A673 (cell line): ENCODE measurements at regions not wholly inside any gene's neighbourhood (a gene's known extent, or its start where the extent isn't known, plus 50 kb on each side); places are given as distances from the start of the nearest gene placed in this dataset.
A peak's percentile ranks its signal among the peaks of the same experiment; 100 is the strongest.
"Not testable (repeated sequence)": the region's sequence is repeated elsewhere in the genome, so short reads cannot be mapped to it uniquely, and the experiment has no call there.

ENCODE experiments used
- BruUV-seq: library from RNA; stranded (reverse); fragments of 400-500 nt; replicated peaks from 2 replicates; lab custom pipeline; 2021; lab: Mats Ljungman, UMichigan
- CTCF ChIA-PET: fragments of 300-600 bp; sonication (Branson Sonifier 250); formaldehyde crosslinking; loops from one replicate; lab custom pipeline; 2022; ENCODE audit warnings: antibody characterized with exemption; lab: Charles Lee
- POLR2A ChIA-PET: fragments of 300-600 bp; sonication (Branson Sonifier 250); formaldehyde crosslinking; loops from one replicate; lab custom pipeline; 2022; ENCODE audit warnings: antibody characterized with exemption; ENCODE audit not compliant: low non-redundant PET; lab: Charles Lee
- DNase-seq: peaks from one replicate; pipeline ENCODE4 v3.0.0-alpha.2; 2015; ENCODE audit warnings: low spot score
- H3K27ac ChIP-seq: fragments of 200-600 bp; sonication (generic); 2 replicates; pipeline ENCODE4 v1.5.1; 2016; ENCODE audit warnings: mixed run types, low read depth, mild to moderate bottlenecking, mixed read lengths, antibody characterized with exemption, low read length; ENCODE audit not compliant: poor library complexity, severe bottlenecking
- H3K27me3 ChIP-seq: fragments of 200-600 bp; sonication (generic); replicated peaks from 2 replicates; pipeline ENCODE4 v1.6.1; 2017; ENCODE audit warnings: mixed run types, low read depth, mild to moderate bottlenecking, mixed read lengths, antibody characterized with exemption, low read length; ENCODE audit not compliant: insufficient read depth, poor library complexity
- H3K36me3 ChIP-seq: fragments of 200-600 bp; sonication (generic); 2 replicates; pipeline ENCODE4 v1.6.1; 2016; ENCODE audit warnings: mixed run types, mild to moderate bottlenecking, mixed read lengths, antibody characterized with exemption, low read length; ENCODE audit not compliant: insufficient read depth, poor library complexity, severe bottlenecking
- H3K4me1 ChIP-seq: fragments of 200-600 bp; sonication (generic); 2 replicates; pipeline ENCODE4 v1.6.1; 2017; ENCODE audit warnings: mixed run types, mild to moderate bottlenecking, mixed read lengths, antibody characterized with exemption, low read length; ENCODE audit not compliant: insufficient read depth, poor library complexity, severe bottlenecking
- H3K4me3 ChIP-seq: fragments of 200-600 bp; sonication (generic); 2 replicates; pipeline ENCODE4 v1.5.1; 2016; ENCODE audit warnings: low read depth, mixed run types, mild to moderate bottlenecking, mixed read lengths, low read length; ENCODE audit not compliant: poor library complexity, severe bottlenecking
- H3K9me3 ChIP-seq: fragments of 200-600 bp; sonication (generic); 2 replicates; pipeline ENCODE4 v1.6.1; 2016; ENCODE audit warnings: mixed run types, low read depth, mild to moderate bottlenecking, mixed read lengths, antibody characterized with exemption, low read length; ENCODE audit not compliant: poor library complexity, severe bottlenecking
- CTCF ChIP-seq: fragments of 300-800, 200-600 bp; sonication (generic); conservative IDR thresholded peaks from 2 replicates; pipeline ENCODE4 v1.5.1; 2017; ENCODE audit warnings: low read depth, mild to moderate bottlenecking, antibody characterized with exemption, low read length, moderate library complexity, mixed read lengths
- EZH2 ChIP-seq: fragments of 200-600 bp; sonication (generic); IDR thresholded peaks from 2 replicates; pipeline ENCODE4 v1.6.1; 2017; ENCODE audit warnings: borderline replicate concordance, low read depth, mild to moderate bottlenecking, mixed read lengths, antibody characterized with exemption, low read length; ENCODE audit not compliant: poor library complexity, severe bottlenecking
- intact Hi-C: fragments of 100-400 bp; cut with micrococcal nuclease; formaldehyde crosslinking; loops from one replicate; pipeline ENCODE4 v1.10.0; 2022; ENCODE audit not compliant: unreplicated experiment

- H3K27me3 ChIP-seq: no peaks in the 10 kb centered on the region
- H3K4me3 ChIP-seq: no peak overlapping the region
- ChIA-PET CTCF (interaction anchor here (1.1 kb wide), 1 partner anchor 515 kb away, joined by 4 read pairs; no protein-coding TSS in a partner anchor), POLR2A (no interaction called here)
- H3K9me3 ChIP-seq: no peaks in the 10 kb centered on the region
- H3K27ac ChIP-seq: no peak overlapping the region
- TF ChIP-seq EZH2: no peak
- no peak for TF ChIP-seq CTCF
- DNase-seq: no peak
- BruUV-seq: no TSS peak
- intact Hi-C loops: no loop called here
- H3K4me1 ChIP-seq: no peaks in the 10 kb centered on the region
- no peaks in the 10 kb centered on the region for H3K36me3 ChIP-seq
Observed at GRCh38 chr6:121951123-121951522, 448.3 kb upstream of the HSF2 start.

GRCh38 chr6:121951918-121952379 is 447.5 kb upstream of the HSF2 start:
- Histone ChIP-seq H3K27me3 (no peaks in the 10 kb centered on the region), H3K9me3 (no peaks in the 10 kb centered on the region), H3K4me3 (no peak overlapping the region), H3K4me1 (no peaks in the 10 kb centered on the region), H3K27ac (no peak overlapping the region), H3K36me3 (no peaks in the 10 kb centered on the region)
- intact Hi-C loops: no loop called here
- BruUV-seq: no TSS peak
- POLR2A ChIA-PET: no interaction called here
- peak; percentile 35 for DNase-seq
- CTCF ChIA-PET: interaction anchor here (1.1 kb wide), 1 partner anchor 516 kb away, joined by 4 read pairs; no protein-coding TSS in a partner anchor
- no peak for TF ChIP-seq CTCF
- no peak for TF ChIP-seq EZH2

DNA sequence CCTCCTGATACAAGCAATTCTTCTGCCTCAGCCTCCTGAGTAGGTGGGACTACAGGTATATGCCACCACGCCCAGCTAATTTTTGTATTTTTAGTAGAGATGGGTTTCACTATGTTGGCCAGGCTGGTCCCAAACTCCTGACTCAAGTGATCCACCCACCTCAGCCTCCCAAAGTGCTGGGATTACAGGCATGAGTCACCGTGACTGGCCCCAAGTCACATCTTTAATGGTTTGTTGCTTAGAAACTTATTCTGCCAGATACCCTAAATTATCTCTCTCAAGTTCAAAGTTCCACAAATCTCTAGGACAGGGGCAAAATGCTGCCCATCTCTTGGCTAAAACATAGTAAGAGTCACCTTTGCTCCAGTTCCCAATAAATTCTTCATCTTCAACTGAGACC is 444.1 kb upstream of the HSF2 start:
- intact Hi-C loops, H3K4me1 ChIP-seq, H3K27me3 ChIP-seq, H3K36me3 ChIP-seq, CTCF ChIA-PET, H3K4me3 ChIP-seq, DNase-seq, POLR2A ChIA-PET, H3K9me3 ChIP-seq, BruUV-seq, H3K27ac ChIP-seq: not testable (repeated sequence)

- intact Hi-C loops: no loop called here
- no peaks in the 10 kb centered on the region for H3K4me1 ChIP-seq
- H3K36me3 ChIP-seq: no peaks in the 10 kb centered on the region
- POLR2A ChIA-PET: no interaction called here
- TF ChIP-seq EZH2: no peak
- no peak for TF ChIP-seq CTCF
- DNase-seq: no peak
- no peak overlapping the region for H3K4me3 ChIP-seq
- CTCF ChIA-PET: no interaction called here
- no TSS peak for BruUV-seq
- H3K27me3 ChIP-seq: no peaks in the 10 kb centered on the region
- H3K9me3 ChIP-seq: no peaks in the 10 kb centered on the region
- no peak overlapping the region for H3K27ac ChIP-seq
Observed at GRCh38 chr6:121956782-121957181, 442.7 kb upstream of the HSF2 start.
